HepG2 (cell line): ENCODE measurements at regions not wholly inside any gene's neighbourhood (a gene's known extent, or its start where the extent isn't known, plus 50 kb on each side); places are given as distances from the start of the nearest gene placed in this dataset.

Experiments
- ATAC-seq: fragments of 200-7000 bp; cut with Tn5 transposase; 3 replicates; pipeline ENCODE4 v1.9.1; 2020; ENCODE audit warnings: mild to moderate bottlenecking, moderate library complexity
- BruUV-seq: library from RNA; stranded (reverse); fragments of 400-500 nt; replicated peaks from 2 replicates; lab custom pipeline; 2021; lab: Mats Ljungman, UMichigan
- CTCF ChIA-PET: fragments of 300-600 bp; formaldehyde crosslinking; extraction: SDS; loops from one replicate; lab custom pipeline; 2021; ENCODE audit warnings: low total read pairs, inconsistent platforms, low intra/inter-chr PET ratio; lab: Yijun Ruan, JAX
- POLR2A ChIA-PET: fragments of 350-600 bp; sonication (Branson Sonifier 250); formaldehyde crosslinking; loops from one replicate; lab custom pipeline; 2020; ENCODE audit warnings: antibody characterized with exemption, inconsistent platforms; lab: Yijun Ruan, JAX
- DNase-seq: peaks from one replicate; pipeline ENCODE4 v3.0.0-alpha.2; 2015; ENCODE audit warnings: low spot score
- FAIRE-seq: peaks from 3 replicates; lab custom pipeline; 2011; peaks lifted over from hg19 to GRCh38; lab: Jason Lieb, UNC
- H2AFZ ChIP-seq: one replicate; pipeline ENCODE4 v1.6.1; 2011; ENCODE audit warnings: low read length, inconsistent platforms
- H3K27ac ChIP-seq: fragments of 300-600 bp; 3 replicates; pipeline ENCODE4 v1.8.0; 2011; ENCODE audit warnings: mixed run types, mild to moderate bottlenecking, mixed read lengths, low read length, inconsistent platforms; ENCODE audit not compliant: insufficient read depth; ENCODE audit errors: extremely low read length
- H3K27me3 ChIP-seq, 2 experiments: fragments of 200-600 bp in 1 of 2; 2 replicates in 1 of 2; 3 replicates in 1 of 2; pipeline versions ENCODE4 v1.6.0 to v1.8.0; 2011; ENCODE audit warnings: low read length in 2 of 2, mild to moderate bottlenecking in 2 of 2, moderate library complexity in 2 of 2, inconsistent platforms in 1 of 2; ENCODE audit not compliant: insufficient read depth in 2 of 2, control insufficient read depth in 1 of 2
- H3K36me3 ChIP-seq, 2 experiments: fragments of 200-600 bp in 1 of 2; replicated peaks in 1 of 2; 2 replicates in 1 of 2; 3 replicates in 1 of 2; pipeline versions ENCODE4 v1.5.1 to v1.8.0; 2011; ENCODE audit warnings: low read length in 2 of 2, inconsistent platforms in 1 of 2; ENCODE audit not compliant: insufficient read depth in 2 of 2, control insufficient read depth in 1 of 2
- H3K4me1 ChIP-seq: 2 replicates; pipeline ENCODE4 v1.5.1; 2012; ENCODE audit warnings: low read length, inconsistent platforms; ENCODE audit not compliant: insufficient read depth
- H3K4me2 ChIP-seq: 2 replicates; pipeline ENCODE4 v1.6.0; 2011; ENCODE audit warnings: low read depth, low read length, inconsistent platforms
- H3K4me3 ChIP-seq, 3 experiments: fragments of 200-600 bp in 1 of 3; sonication (generic), shearing (Covaris generic) in 1 of 3; replicated peaks in 1 of 3; 2 replicates each; pipeline ENCODE4 v1.5.1; 2011 to 2016; ENCODE audit warnings: low read length in 3 of 3, inconsistent platforms in 2 of 3, low read depth in 2 of 3, mild to moderate bottlenecking in 2 of 3, control low read depth in 1 of 3, mixed read lengths in 1 of 3; ENCODE audit not compliant: insufficient read depth in 1 of 3
- H3K79me2 ChIP-seq: one replicate; pipeline ENCODE4 v1.6.1; 2011; ENCODE audit warnings: low read length, inconsistent platforms; ENCODE audit not compliant: insufficient read depth
- H3K9ac ChIP-seq: 2 replicates; pipeline ENCODE4 v1.6.0; 2011; ENCODE audit warnings: mild to moderate bottlenecking, low read depth, low read length, inconsistent platforms; ENCODE audit not compliant: insufficient read depth
- H3K9me3 ChIP-seq: 2 replicates; pipeline ENCODE4 v1.5.1; 2012; ENCODE audit warnings: mild to moderate bottlenecking, low read length
- H4K20me1 ChIP-seq: 2 replicates; pipeline ENCODE4 v1.6.0; 2011; ENCODE audit warnings: inconsistent platforms, mild to moderate bottlenecking, low read length, moderate library complexity; ENCODE audit not compliant: insufficient read depth
- PREB ChIP-seq: sonication (generic); formaldehyde crosslinking; IDR thresholded peaks from 2 replicates; pipeline ENCODE4 v1.4.0; 2020; ENCODE audit warnings: missing genetic modification reagents
- SALL2 ChIP-seq: sonication (generic); formaldehyde crosslinking; IDR thresholded peaks from 2 replicates; pipeline ENCODE4 v1.8.1; 2023; ENCODE audit warnings: mild to moderate bottlenecking, missing genetic modification reagents, inconsistent platforms
- SKIL ChIP-seq: sonication (generic); formaldehyde crosslinking; IDR thresholded peaks from 2 replicates; pipeline ENCODE4 v1.8.0; 2022; ENCODE audit warnings: missing genetic modification reagents, mild to moderate bottlenecking, moderate library complexity, borderline replicate concordance
- THRA ChIP-seq: sonication (generic); formaldehyde crosslinking; IDR thresholded peaks from 2 replicates; pipeline ENCODE4 v1.4.0; 2020; ENCODE audit warnings: missing genetic modification reagents, borderline replicate concordance
- ZNF180 ChIP-seq: sonication (generic); formaldehyde crosslinking; IDR thresholded peaks from 2 replicates; pipeline ENCODE4 v1.4.0; 2020; ENCODE audit warnings: low read depth, missing genetic modification reagents, borderline replicate concordance
- ZNF251 ChIP-seq: sonication (generic); formaldehyde crosslinking; IDR thresholded peaks from 2 replicates; pipeline ENCODE4 v1.9.0; 2021; ENCODE audit warnings: mild to moderate bottlenecking, missing genetic modification reagents
- ZNF547 ChIP-seq: sonication (generic); formaldehyde crosslinking; IDR thresholded peaks from 2 replicates; pipeline ENCODE4 v1.5.1; 2020; ENCODE audit warnings: mild to moderate bottlenecking, missing genetic modification reagents
- ZNF776 ChIP-seq: sonication (generic); formaldehyde crosslinking; IDR thresholded peaks from 2 replicates; pipeline ENCODE4 v1.4.0; 2020; ENCODE audit warnings: mild to moderate bottlenecking, missing genetic modification reagents
- ZNF800 ChIP-seq: sonication (generic); formaldehyde crosslinking; IDR thresholded peaks from 2 replicates; pipeline ENCODE4 v1.4.0; 2020; ENCODE audit warnings: missing genetic modification reagents
- ZNF83 ChIP-seq: sonication (generic); formaldehyde crosslinking; IDR thresholded peaks from 2 replicates; pipeline ENCODE4 v1.4.0; 2020; ENCODE audit warnings: missing genetic modification reagents, mild to moderate bottlenecking, borderline replicate concordance
- WGBS: methylation state at CpG from one replicate; pipeline ENCODE4 v1.1.6; 2017; ENCODE audit warnings: low lambda C conversion rate; 5-methylcytosine and 5-hydroxymethylcytosine counted together
- in situ Hi-C: cut with HindIII; loops from 2 replicates; pipeline ENCODE4 v1.10.0; 2017; ENCODE audit warnings: low pct_unique_long_range_greater_than_20kb; ENCODE audit not compliant: extremely low pct_ligation_motif_present
- intact Hi-C: fragments of 100-400 bp; cut with micrococcal nuclease; formaldehyde crosslinking; loops from one replicate; pipeline ENCODE4 v1.10.0; 2022; ENCODE audit not compliant: unreplicated experiment

- H3K4me3 ChIP-seq = no peak overlapping the region
- intact Hi-C loops = loop anchor here (10.0 kb wide), 1 partner anchor 1119 kb away; no protein-coding TSS in a partner anchor
- H3K27me3 ChIP-seq = no peaks in the 10 kb centered on the region; a peak in 1 of 5 replicates
- in situ Hi-C loops = no loop called here
- no peak for TF ChIP-seq PREB (CRISPR knock-in tag)
- no peak for TF ChIP-seq ZNF800 (CRISPR knock-in tag)
- no peak for TF ChIP-seq SKIL (CRISPR knock-in tag)
- no peak for TF ChIP-seq ZNF180 (CRISPR knock-in tag)
- no peak for TF ChIP-seq THRA (CRISPR knock-in tag)
- TF ChIP-seq ZNF83 (CRISPR knock-in tag) = no peak
- TF ChIP-seq ZNF547 (CRISPR knock-in tag) = no peak
- TF ChIP-seq SALL2 = no peak
- no peak for TF ChIP-seq ZNF776 (CRISPR knock-in tag)
- no peak for TF ChIP-seq ZNF251 (CRISPR knock-in tag)
- TF ChIP-seq, all 625 proteins: peak for 0
- H3K9ac ChIP-seq = no peak overlapping the region
- no peaks in the 10 kb centered on the region for H4K20me1 ChIP-seq
- H3K79me2 ChIP-seq = no peaks in the 10 kb centered on the region
- 2% methylated on average over 5 of the region's 5 CpGs for WGBS
- no peak overlapping the region for H3K27ac ChIP-seq
- no peak for DNase-seq
- H3K9me3 ChIP-seq = peaks cover 15% of the 10 kb centered on the region; the same call in 1 of the 2 replicates
- ChIA-PET CTCF (no interaction called here), POLR2A (no interaction called here)
- no peak for FAIRE-seq
- ATAC-seq = no peak
- no peak overlapping the region for H2AFZ ChIP-seq
- H3K36me3 ChIP-seq = no peaks in the 10 kb centered on the region
- H3K4me2 ChIP-seq = no peak overlapping the region
- H3K4me1 ChIP-seq = no peaks in the 10 kb centered on the region
- no TSS peak for BruUV-seq
Observed at GRCh38 chr1:5245348-5245747, 590.9 kb downstream of the AJAP1 start.
